AG09319 (cell line): ENCODE measurements at regions not wholly inside any gene's neighbourhood (a gene's known extent, or its start where the extent isn't known, plus 50 kb on each side); places are given as distances from the start of the nearest gene placed in this dataset.

Experiments used
- DNase-seq: peaks from one replicate; pipeline ENCODE4 v3.0.0-alpha.2; 2010; ENCODE audit warnings: low read depth; ENCODE audit errors: extremely low read depth
- CTCF ChIP-seq: IDR thresholded peaks from 2 replicates; pipeline ENCODE4 v1.5.1; 2011; ENCODE audit warnings: low read depth, mild to moderate bottlenecking, inconsistent platforms, low read length, moderate library complexity

- no peak for TF ChIP-seq CTCF
- DNase-seq = no peak
Measured at GRCh38 chr11:19651028-19651427, 61.6 kb upstream of the NAV2 start.

GRCh38 chr11:19650467-19650866 is 62.2 kb upstream of the NAV2 start:
- no peak for DNase-seq
- TF ChIP-seq CTCF = no peak

GRCh38 chr11:19649751-19650150 is 62.9 kb upstream of the NAV2 start:
- no peak for DNase-seq
- no peak for TF ChIP-seq CTCF

- TF ChIP-seq CTCF = no peak
- no peak for DNase-seq
Measured at GRCh38 chr11:19648321-19648720, 64.3 kb upstream of the NAV2 start.

GRCh38 chr11:19647816-19648215 is 64.8 kb upstream of the NAV2 start:
- DNase-seq = no peak
- no peak for TF ChIP-seq CTCF

GRCh38 chr11:19646921-19647320 is 65.7 kb upstream of the NAV2 start:
- peak; percentile 84 for DNase-seq
- no peak; the same call in 1 of the 2 replicates for TF ChIP-seq CTCF

- no peak for DNase-seq
- TF ChIP-seq CTCF = no peak
Measured at GRCh38 chr11:19646308-19646707, 66.3 kb upstream of the NAV2 start.
